HepG2 (cell line): ENCODE measurements at regions not wholly inside any gene's neighbourhood (a gene's known extent, or its start where the extent isn't known, plus 50 kb on each side); places are given as distances from the start of the nearest gene placed in this dataset.

Source experiments
- ATAC-seq: fragments of 200-7000 bp; cut with Tn5 transposase; 3 replicates; pipeline ENCODE4 v1.9.1; 2020; ENCODE audit warnings: mild to moderate bottlenecking, moderate library complexity
- BruUV-seq: library from RNA; stranded (reverse); fragments of 400-500 nt; replicated peaks from 2 replicates; lab custom pipeline; 2021; lab: Mats Ljungman, UMichigan
- CTCF ChIA-PET: fragments of 300-600 bp; formaldehyde crosslinking; extraction: SDS; loops from one replicate; lab custom pipeline; 2021; ENCODE audit warnings: low total read pairs, inconsistent platforms, low intra/inter-chr PET ratio; lab: Yijun Ruan, JAX
- POLR2A ChIA-PET: fragments of 350-600 bp; sonication (Branson Sonifier 250); formaldehyde crosslinking; loops from one replicate; lab custom pipeline; 2020; ENCODE audit warnings: antibody characterized with exemption, inconsistent platforms; lab: Yijun Ruan, JAX
- DNase-seq: peaks from one replicate; pipeline ENCODE4 v3.0.0-alpha.2; 2015; ENCODE audit warnings: low spot score
- FAIRE-seq: peaks from 3 replicates; lab custom pipeline; 2011; peaks lifted over from hg19 to GRCh38; lab: Jason Lieb, UNC
- H2AFZ ChIP-seq: one replicate; pipeline ENCODE4 v1.6.1; 2011; ENCODE audit warnings: low read length, inconsistent platforms
- H3K27ac ChIP-seq: fragments of 300-600 bp; 3 replicates; pipeline ENCODE4 v1.8.0; 2011; ENCODE audit warnings: mixed run types, mild to moderate bottlenecking, mixed read lengths, low read length, inconsistent platforms; ENCODE audit not compliant: insufficient read depth; ENCODE audit errors: extremely low read length
- H3K27me3 ChIP-seq, 2 experiments: fragments of 200-600 bp in 1 of 2; 2 replicates in 1 of 2; 3 replicates in 1 of 2; pipeline versions ENCODE4 v1.6.0 to v1.8.0; 2011; ENCODE audit warnings: low read length in 2 of 2, mild to moderate bottlenecking in 2 of 2, moderate library complexity in 2 of 2, inconsistent platforms in 1 of 2; ENCODE audit not compliant: insufficient read depth in 2 of 2, control insufficient read depth in 1 of 2
- H3K36me3 ChIP-seq, 2 experiments: fragments of 200-600 bp in 1 of 2; replicated peaks in 1 of 2; 2 replicates in 1 of 2; 3 replicates in 1 of 2; pipeline versions ENCODE4 v1.5.1 to v1.8.0; 2011; ENCODE audit warnings: low read length in 2 of 2, inconsistent platforms in 1 of 2; ENCODE audit not compliant: insufficient read depth in 2 of 2, control insufficient read depth in 1 of 2
- H3K4me1 ChIP-seq: 2 replicates; pipeline ENCODE4 v1.5.1; 2012; ENCODE audit warnings: low read length, inconsistent platforms; ENCODE audit not compliant: insufficient read depth
- H3K4me2 ChIP-seq: 2 replicates; pipeline ENCODE4 v1.6.0; 2011; ENCODE audit warnings: low read depth, low read length, inconsistent platforms
- H3K4me3 ChIP-seq, 3 experiments: fragments of 200-600 bp in 1 of 3; sonication (generic), shearing (Covaris generic) in 1 of 3; replicated peaks in 1 of 3; 2 replicates each; pipeline ENCODE4 v1.5.1; 2011 to 2016; ENCODE audit warnings: low read length in 3 of 3, inconsistent platforms in 2 of 3, low read depth in 2 of 3, mild to moderate bottlenecking in 2 of 3, control low read depth in 1 of 3, mixed read lengths in 1 of 3; ENCODE audit not compliant: insufficient read depth in 1 of 3
- H3K79me2 ChIP-seq: one replicate; pipeline ENCODE4 v1.6.1; 2011; ENCODE audit warnings: low read length, inconsistent platforms; ENCODE audit not compliant: insufficient read depth
- H3K9ac ChIP-seq: 2 replicates; pipeline ENCODE4 v1.6.0; 2011; ENCODE audit warnings: mild to moderate bottlenecking, low read depth, low read length, inconsistent platforms; ENCODE audit not compliant: insufficient read depth
- H3K9me3 ChIP-seq: 2 replicates; pipeline ENCODE4 v1.5.1; 2012; ENCODE audit warnings: mild to moderate bottlenecking, low read length
- H4K20me1 ChIP-seq: 2 replicates; pipeline ENCODE4 v1.6.0; 2011; ENCODE audit warnings: inconsistent platforms, mild to moderate bottlenecking, low read length, moderate library complexity; ENCODE audit not compliant: insufficient read depth
- CBFB ChIP-seq: sonication (generic); formaldehyde crosslinking; IDR thresholded peaks from 2 replicates; pipeline ENCODE4 v1.4.0; 2020; ENCODE audit warnings: missing genetic modification reagents
- EP300 ChIP-seq, 3 experiments: sonication (generic) in 1 of 3; formaldehyde crosslinking in 1 of 3; IDR thresholded peaks; 2 replicates each; pipeline versions ENCODE4 v1.5.1 to v1.6.1; 2011 to 2020; ENCODE audit warnings: low read depth in 2 of 3, low read length in 2 of 3, borderline replicate concordance in 1 of 3, improper control_type of control experiment in 1 of 3, mild to moderate bottlenecking in 1 of 3, missing genetic modification reagents in 1 of 3, moderate library complexity in 1 of 3
- FIP1L1 ChIP-seq: fragments of 200-400 bp; formaldehyde crosslinking; IDR thresholded peaks from 2 replicates; pipeline ENCODE4 v1.6.1; 2018; ENCODE audit warnings: low read depth, mild to moderate bottlenecking, low read length, moderate library complexity, borderline replicate concordance; ENCODE audit not compliant: insufficient read depth
- HDAC1 ChIP-seq: sonication (generic); formaldehyde crosslinking; IDR thresholded peaks from 2 replicates; pipeline ENCODE4 v1.5.1; 2020; ENCODE audit warnings: mild to moderate bottlenecking, missing genetic modification reagents
- KDM3A ChIP-seq: IDR thresholded peaks from 2 replicates; pipeline ENCODE4 v1.6.1; 2018; ENCODE audit warnings: low read depth, missing compliant biosample characterization
- KLF13 ChIP-seq: sonication (generic); formaldehyde crosslinking; IDR thresholded peaks from 2 replicates; pipeline ENCODE4 v1.4.0; 2020; ENCODE audit warnings: mild to moderate bottlenecking, missing genetic modification reagents
- MAFK ChIP-seq, 2 experiments: IDR thresholded peaks in 1 of 2; conservative IDR thresholded peaks in 1 of 2; 2 replicates each; pipeline ENCODE4 v1.6.1; 2011; ENCODE audit warnings: improper control_type of control experiment in 2 of 2, low read length in 2 of 2
- MED1 ChIP-seq: sonication (generic); formaldehyde crosslinking; IDR thresholded peaks from 2 replicates; pipeline ENCODE4 v1.4.0; 2020; ENCODE audit warnings: missing genetic modification reagents
- TBP ChIP-seq: sonication (generic); formaldehyde crosslinking; IDR thresholded peaks from 2 replicates; pipeline ENCODE4 v1.5.0; 2020; ENCODE audit warnings: missing genetic modification reagents
- ZNF619 ChIP-seq: sonication (generic); formaldehyde crosslinking; IDR thresholded peaks from 2 replicates; pipeline ENCODE4 v1.4.0; 2020; ENCODE audit warnings: mild to moderate bottlenecking, missing genetic modification reagents
- ZNF761 ChIP-seq: sonication (generic); formaldehyde crosslinking; conservative IDR thresholded peaks from 2 replicates; pipeline ENCODE4 v1.4.0; 2020; ENCODE audit warnings: mild to moderate bottlenecking, missing genetic modification reagents
- ZNF766 ChIP-seq: sonication (generic); formaldehyde crosslinking; IDR thresholded peaks from 2 replicates; pipeline ENCODE4 v1.5.0; 2020; ENCODE audit warnings: missing genetic modification reagents, borderline replicate concordance
- WGBS: methylation state at CpG from one replicate; pipeline ENCODE4 v1.1.6; 2017; ENCODE audit warnings: low lambda C conversion rate; 5-methylcytosine and 5-hydroxymethylcytosine counted together
- in situ Hi-C: cut with HindIII; loops from 2 replicates; pipeline ENCODE4 v1.10.0; 2017; ENCODE audit warnings: low pct_unique_long_range_greater_than_20kb; ENCODE audit not compliant: extremely low pct_ligation_motif_present
- intact Hi-C: fragments of 100-400 bp; cut with micrococcal nuclease; formaldehyde crosslinking; loops from one replicate; pipeline ENCODE4 v1.10.0; 2022; ENCODE audit not compliant: unreplicated experiment
- TF ChIP-seq, protein P1 (sequence below): sonication (generic); formaldehyde crosslinking; IDR thresholded peaks from 2 replicates; pipeline ENCODE4 v1.4.0; 2020; ENCODE audit warnings: missing genetic modification reagents
- TF ChIP-seq, protein P2 (sequence below): IDR thresholded peaks from 2 replicates; pipeline ENCODE4 v1.6.1; 2016; ENCODE audit warnings: low read depth, borderline replicate concordance
- TF ChIP-seq, protein P3 (sequence below): sonication (generic); formaldehyde crosslinking; IDR thresholded peaks from 2 replicates; pipeline ENCODE4 v1.9.0; 2021; ENCODE audit warnings: missing genetic modification reagents, borderline replicate concordance
- TF ChIP-seq, protein P4 (sequence below): sonication (generic); formaldehyde crosslinking; IDR thresholded peaks from 2 replicates; pipeline ENCODE4 v1.5.1; 2020; ENCODE audit warnings: missing genetic modification reagents, mild to moderate bottlenecking, borderline replicate concordance

DNA sequence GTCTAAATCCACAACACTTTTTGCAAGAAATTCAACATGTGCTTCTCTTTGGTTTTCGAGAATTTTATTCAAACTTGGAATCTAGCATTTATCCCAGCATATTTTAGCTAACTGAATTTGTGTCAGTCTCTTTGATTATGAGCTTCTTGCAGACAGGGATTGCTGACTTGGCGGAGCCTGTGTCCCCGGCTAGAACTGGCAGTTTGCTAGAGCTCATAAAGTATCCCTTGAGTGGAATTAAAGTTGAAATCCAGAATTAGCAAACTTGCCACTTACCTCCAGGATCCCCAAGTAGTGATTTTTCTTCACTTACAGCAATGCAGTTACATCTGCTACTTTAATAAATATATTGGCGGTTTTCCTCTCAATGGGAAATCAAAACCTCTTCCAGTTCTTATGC is 306.9 kb downstream of the AACS start:
- intact Hi-C loops = no loop called here
- Histone ChIP-seq H3K27me3 (peaks cover 0 to 13% of the 10 kb centered on the region in 2 experiments; a peak in 3 of 5 replicates), H3K79me2 (no peaks in the 10 kb centered on the region), H4K20me1 (no peaks in the 10 kb centered on the region), H3K4me1 (no peaks in the 10 kb centered on the region), H3K9me3 (no peaks in the 10 kb centered on the region), H3K27ac (no peak overlapping the region), H2AFZ (no peak overlapping the region)
- ATAC-seq (no peak), DNase-seq (no peak)
- WGBS = 59% methylated on average over 4 of the region's 4 CpGs
- POLR2A ChIA-PET = no interaction called here
- no TSS peak for BruUV-seq
- TF ChIP-seq, protein P1, sequence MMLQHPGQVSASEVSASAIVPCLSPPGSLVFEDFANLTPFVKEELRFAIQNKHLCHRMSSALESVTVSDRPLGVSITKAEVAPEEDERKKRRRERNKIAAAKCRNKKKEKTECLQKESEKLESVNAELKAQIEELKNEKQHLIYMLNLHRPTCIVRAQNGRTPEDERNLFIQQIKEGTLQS (CRISPR knock-in tag) = no peak
- TF ChIP-seq FIP1L1 = no peak
- TF ChIP-seq KLF13 = no peak
- TF ChIP-seq CBFB (CRISPR knock-in tag) = no peak
- TF ChIP-seq KDM3A = no peak
- TF ChIP-seq HDAC1 (CRISPR knock-in tag) = no peak
- TF ChIP-seq, protein P2, sequence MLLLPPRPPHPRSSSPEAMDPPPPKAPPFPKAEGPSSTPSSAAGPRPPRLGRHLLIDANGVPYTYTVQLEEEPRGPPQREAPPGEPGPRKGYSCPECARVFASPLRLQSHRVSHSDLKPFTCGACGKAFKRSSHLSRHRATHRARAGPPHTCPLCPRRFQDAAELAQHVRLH = no peak
- TF ChIP-seq, all 625 proteins: peak for 0
- Histone ChIP-seq H3K36me3 (no peaks in the 10 kb centered on the region), H3K4me3 (no peak overlapping the region), H3K4me2 (no peak overlapping the region), H3K9ac (no peak overlapping the region)
- CTCF ChIA-PET = no interaction called here
- in situ Hi-C loops = no loop called here
- no peak for FAIRE-seq

DNA sequence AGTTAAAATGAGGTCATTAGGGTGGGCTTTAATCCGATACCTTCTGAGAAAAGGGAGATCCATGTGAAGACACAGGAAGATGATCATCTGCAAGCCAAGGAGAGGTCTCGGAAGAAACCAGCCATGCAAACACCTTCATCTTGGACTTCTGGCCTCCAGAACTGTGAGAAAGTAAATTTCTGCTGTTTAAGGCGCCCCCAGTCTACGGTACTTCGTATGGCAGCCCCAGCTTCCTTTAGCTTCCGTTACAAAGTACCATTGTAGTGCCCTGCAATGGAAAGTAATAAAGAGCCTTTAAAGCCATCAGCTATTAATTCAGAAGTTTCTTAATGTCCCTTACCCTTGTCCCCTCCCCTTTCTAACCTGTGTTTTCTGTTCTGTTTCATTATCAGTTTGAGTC is 308.1 kb downstream of the AACS start:
- no peak overlapping the region for H3K4me2 ChIP-seq
- peaks cover 0 to 13% of the 10 kb centered on the region in 2 experiments; a peak in 3 of 5 replicates for H3K27me3 ChIP-seq
- H2AFZ ChIP-seq = no peak overlapping the region
- no peaks in the 10 kb centered on the region for H3K79me2 ChIP-seq
- in situ Hi-C loops = no loop called here
- ChIA-PET CTCF (no interaction called here), POLR2A (no interaction called here)
- no peak overlapping the region for H3K4me3 ChIP-seq
- no TSS peak for BruUV-seq
- H3K36me3 ChIP-seq = no peaks in the 10 kb centered on the region
- no peak overlapping the region for H3K9ac ChIP-seq
- no peak for FAIRE-seq
- TF ChIP-seq MED1 = no peak
- TF ChIP-seq, protein P3, sequence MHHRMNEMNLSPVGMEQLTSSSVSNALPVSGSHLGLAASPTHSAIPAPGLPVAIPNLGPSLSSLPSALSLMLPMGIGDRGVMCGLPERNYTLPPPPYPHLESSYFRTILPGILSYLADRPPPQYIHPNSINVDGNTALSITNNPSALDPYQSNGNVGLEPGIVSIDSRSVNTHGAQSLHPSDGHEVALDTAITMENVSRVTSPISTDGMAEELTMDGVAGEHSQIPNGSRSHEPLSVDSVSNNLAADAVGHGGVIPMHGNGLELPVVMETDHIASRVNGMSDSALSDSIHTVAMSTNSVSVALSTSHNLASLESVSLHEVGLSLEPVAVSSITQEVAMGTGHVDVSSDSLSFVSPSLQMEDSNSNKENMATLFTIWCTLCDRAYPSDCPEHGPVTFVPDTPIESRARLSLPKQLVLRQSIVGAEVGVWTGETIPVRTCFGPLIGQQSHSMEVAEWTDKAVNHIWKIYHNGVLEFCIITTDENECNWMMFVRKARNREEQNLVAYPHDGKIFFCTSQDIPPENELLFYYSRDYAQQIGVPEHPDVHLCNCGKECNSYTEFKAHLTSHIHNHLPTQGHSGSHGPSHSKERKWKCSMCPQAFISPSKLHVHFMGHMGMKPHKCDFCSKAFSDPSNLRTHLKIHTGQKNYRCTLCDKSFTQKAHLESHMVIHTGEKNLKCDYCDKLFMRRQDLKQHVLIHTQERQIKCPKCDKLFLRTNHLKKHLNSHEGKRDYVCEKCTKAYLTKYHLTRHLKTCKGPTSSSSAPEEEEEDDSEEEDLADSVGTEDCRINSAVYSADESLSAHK (CRISPR knock-in tag) = no peak
- TF ChIP-seq TBP = no peak
- TF ChIP-seq MAFK (conservative IDR thresholded peaks at IDR 0.05 in 1 of 2, IDR thresholded peaks at IDR 0.05 in 1 of 2; ENCODE audit: low read length in 2 of 2) = no peak
- no peak for TF ChIP-seq ZNF766 (CRISPR knock-in tag)
- no peak for TF ChIP-seq EP300 (IDR thresholded peaks at IDR 0.05; ENCODE audit: low read depth in 2 of 2, low read length in 2 of 2)
- no peak for TF ChIP-seq EP300 (CRISPR knock-in tag; IDR thresholded peaks at IDR 0.05; ENCODE audit: borderline replicate concordance)
- no peak for TF ChIP-seq ZNF619
- TF ChIP-seq, protein P4, sequence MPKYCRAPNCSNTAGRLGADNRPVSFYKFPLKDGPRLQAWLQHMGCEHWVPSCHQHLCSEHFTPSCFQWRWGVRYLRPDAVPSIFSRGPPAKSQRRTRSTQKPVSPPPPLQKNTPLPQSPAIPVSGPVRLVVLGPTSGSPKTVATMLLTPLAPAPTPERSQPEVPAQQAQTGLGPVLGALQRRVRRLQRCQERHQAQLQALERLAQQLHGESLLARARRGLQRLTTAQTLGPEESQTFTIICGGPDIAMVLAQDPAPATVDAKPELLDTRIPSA = no peak
- no peak for TF ChIP-seq ZNF761 (CRISPR knock-in tag)
- no peaks in the 10 kb centered on the region for H4K20me1 ChIP-seq
- H3K27ac ChIP-seq = no peak overlapping the region
- 16% methylated on average over 6 of the region's 6 CpGs for WGBS
- no peak for DNase-seq
- no peaks in the 10 kb centered on the region for H3K4me1 ChIP-seq
- no peaks in the 10 kb centered on the region for H3K9me3 ChIP-seq
- no peak for ATAC-seq
- intact Hi-C loops = no loop called here
